H1 (cell line): ENCODE measurements at regions not wholly inside any gene's neighbourhood (a gene's known extent, or its start where the extent isn't known, plus 50 kb on each side); places are given as distances from the start of the nearest gene placed in this dataset.

Source experiments
- HDAC6 ChIP-seq: IDR thresholded peaks from one replicate; pipeline ENCODE4 v1.7.1; 2012; ENCODE audit warnings: low read depth, mild to moderate bottlenecking, inconsistent platforms, low read length, moderate library complexity

GRCh38 chr4:154977228-154977627 is 196.2 kb downstream of the RBM46 start (continued):
- TF ChIP-seq HDAC6, result no peak
